K562 (cell line): ENCODE measurements at regions not wholly inside any gene's neighbourhood (a gene's known extent, or its start where the extent isn't known, plus 50 kb on each side); places are given as distances from the start of the nearest gene placed in this dataset.

Experiments used
- ATAC-seq: fragments of 200-7000 bp; cut with Tn5 transposase; 3 replicates; pipeline ENCODE4 v1.9.1; 2020; ENCODE audit warnings: moderate library complexity
- BruUV-seq: library from RNA; stranded (reverse); fragments of 400-500 nt; replicated peaks from 2 replicates; lab custom pipeline; 2021; lab: Mats Ljungman, UMichigan
- CTCF ChIA-PET: fragments of 300-600 bp; formaldehyde crosslinking; extraction: SDS; loops from one replicate; lab custom pipeline; 2021; ENCODE audit warnings: low intra/inter-chr PET ratio; lab: Yijun Ruan, JAX
- POLR2A ChIA-PET: fragments of 300-600, 350-650 bp; sonication (Branson Sonifier 250); formaldehyde crosslinking; extraction: SDS; loops from one replicate; lab custom pipeline; 2021; ENCODE audit warnings: antibody characterized with exemption, inconsistent platforms; lab: Yijun Ruan, JAX
- DNase-seq, 4 experiments: peaks; one replicate each; pipeline versions ENCODE4 v3.0.0 to v3.0.0-alpha.2; 2011 to 2018; ENCODE audit warnings: low spot score in 3 of 4, mixed read lengths in 3 of 4; ENCODE audit errors: extremely low read depth in 1 of 4
- FAIRE-seq: peaks from 2 replicates; lab custom pipeline; 2011; peaks lifted over from hg19 to GRCh38; lab: Jason Lieb, UNC
- H2AFZ ChIP-seq: 2 replicates; pipeline ENCODE4 v1.6.0; 2011; ENCODE audit warnings: low read depth, low read length, control low read depth, inconsistent platforms
- H3K27ac ChIP-seq: fragments of 200-600 bp; 3 replicates; pipeline ENCODE4 v1.8.0; 2011; ENCODE audit warnings: low read depth, mild to moderate bottlenecking, control low read depth, inconsistent platforms, low read length, moderate library complexity, mixed read lengths; ENCODE audit errors: extremely low read depth
- H3K27me3 ChIP-seq, 2 experiments: fragments of 300-600 bp in 1 of 2; 2 replicates in 1 of 2; 3 replicates in 1 of 2; pipeline versions ENCODE4 v1.6.0 to v1.8.0; 2011; ENCODE audit warnings: inconsistent platforms in 2 of 2, low read length in 2 of 2, mild to moderate bottlenecking in 1 of 2, mixed read lengths in 1 of 2, moderate library complexity in 1 of 2; ENCODE audit not compliant: control insufficient read depth in 2 of 2, insufficient read depth in 2 of 2
- H3K36me3 ChIP-seq: fragments of 300-600 bp; 3 replicates; pipeline ENCODE4 v1.8.0; 2011; ENCODE audit warnings: mild to moderate bottlenecking, low read length, inconsistent platforms; ENCODE audit not compliant: control insufficient read depth, insufficient read depth
- H3K4me1 ChIP-seq, 2 experiments: fragments of 200-600 bp in 1 of 2; replicated peaks in 1 of 2; 2 replicates in 1 of 2; 3 replicates in 1 of 2; pipeline versions ENCODE4 v1.5.1 to v1.8.0; 2011; ENCODE audit warnings: inconsistent platforms in 2 of 2, low read length in 2 of 2, mild to moderate bottlenecking in 1 of 2, mixed read lengths in 1 of 2, moderate library complexity in 1 of 2; ENCODE audit not compliant: control insufficient read depth in 2 of 2, insufficient read depth in 2 of 2
- H3K4me2 ChIP-seq: 2 replicates; pipeline ENCODE4 v1.6.1; 2011; ENCODE audit warnings: low read length, control low read depth, inconsistent platforms, mixed read lengths; ENCODE audit not compliant: insufficient read depth
- H3K4me3 ChIP-seq: fragments of 200-600 bp; sonication (generic), shearing (Covaris generic); 2 replicates; pipeline ENCODE4 v1.5.1; 2016; ENCODE audit warnings: control low read depth, inconsistent platforms
- H3K79me2 ChIP-seq: fragments of 200-600 bp; 3 replicates; pipeline ENCODE4 v1.8.0; 2011; ENCODE audit warnings: low read length, inconsistent platforms; ENCODE audit not compliant: control insufficient read depth, insufficient read depth
- H3K9ac ChIP-seq, 2 experiments: 2 replicates each; pipeline versions ENCODE4 v1.6.0 to v1.6.1; 2011; ENCODE audit warnings: low read depth in 2 of 2, low read length in 2 of 2, control low read depth in 1 of 2, inconsistent platforms in 1 of 2, mild to moderate bottlenecking in 1 of 2, mixed read lengths in 1 of 2; ENCODE audit not compliant: insufficient read depth in 1 of 2
- H3K9me1 ChIP-seq: one replicate; pipeline ENCODE4 v1.6.0; 2011; ENCODE audit warnings: inconsistent platforms, mild to moderate bottlenecking, low read length, moderate library complexity; ENCODE audit not compliant: control insufficient read depth, insufficient read depth
- H3K9me3 ChIP-seq: replicated peaks from 2 replicates; pipeline ENCODE4 v1.5.1; 2011; ENCODE audit warnings: low read depth, low read length, inconsistent platforms; ENCODE audit not compliant: control insufficient read depth, insufficient read depth
- H4K20me1 ChIP-seq: replicated peaks from 2 replicates; pipeline ENCODE4 v1.6.1; 2011; ENCODE audit warnings: low read length, inconsistent platforms, mixed read lengths; ENCODE audit not compliant: control insufficient read depth, insufficient read depth
- ASH1L ChIP-seq: fragments of 450-650 bp; IDR thresholded peaks from 2 replicates; pipeline ENCODE4 v1.6.1; 2018; ENCODE audit warnings: borderline replicate concordance, mild to moderate bottlenecking, low read depth; ENCODE audit not compliant: partially characterized antibody
- CBFA2T2 ChIP-seq: fragments of 450-650 bp; conservative IDR thresholded peaks from 2 replicates; pipeline ENCODE4 v1.6.1; 2017; ENCODE audit warnings: mild to moderate bottlenecking
- ESRRB ChIP-seq: fragments of 250-450 bp; sonication (Bioruptor Pico); IDR thresholded peaks from 2 replicates; pipeline ENCODE4 v1.5.0; 2020; ENCODE audit warnings: mild to moderate bottlenecking, moderate library complexity, borderline replicate concordance
- FOXA3 ChIP-seq, 2 experiments: fragments of 450-650 bp in 1 of 2; sonication (generic) in 1 of 2; formaldehyde crosslinking; IDR thresholded peaks in 1 of 2; conservative IDR thresholded peaks in 1 of 2; 2 replicates each; pipeline versions ENCODE4 v1.4.0 to v1.8.0; 2020 to 2022; ENCODE audit warnings: mild to moderate bottlenecking in 2 of 2, missing genetic modification reagents in 1 of 2
- FOXJ2 ChIP-seq: fragments of 200-800 bp; sonication (Bioruptor generic); IDR thresholded peaks from 2 replicates; pipeline ENCODE4 v1.6.1; 2016; ENCODE audit warnings: missing genetic modification characterization, missing compliant biosample characterization
- GABPB2 ChIP-seq: fragments of 250-450 bp; sonication (Bioruptor Pico); conservative IDR thresholded peaks from 2 replicates; pipeline ENCODE4 v1.5.1; 2021; ENCODE audit warnings: mild to moderate bottlenecking
- JUND ChIP-seq, 2 experiments: IDR thresholded peaks; 2 replicates in 1 of 2; 3 replicates in 1 of 2; pipeline ENCODE4 v1.6.1; 2011; ENCODE audit warnings: borderline replicate concordance in 2 of 2, low read depth in 2 of 2, low read length in 2 of 2, improper control_type of control experiment in 1 of 2, missing biosample characterization in 1 of 2, missing genetic modification characterization in 1 of 2, missing genetic modification reagents in 1 of 2
- KDM1A ChIP-seq, 2 experiments: fragments of 450-650 bp; IDR thresholded peaks; 2 replicates each; pipeline ENCODE4 v1.6.1; 2016; ENCODE audit warnings: mild to moderate bottlenecking in 2 of 2
- PPARD ChIP-seq: fragments of 250-450 bp; sonication (Bioruptor Pico); IDR thresholded peaks from 2 replicates; pipeline ENCODE4 v1.8.0; 2022; ENCODE audit warnings: inconsistent platforms, mild to moderate bottlenecking, moderate library complexity
- RERE ChIP-seq: sonication (generic); formaldehyde crosslinking; IDR thresholded peaks from 2 replicates; pipeline ENCODE4 v1.8.0; 2023; ENCODE audit warnings: missing genetic modification reagents, mild to moderate bottlenecking, borderline replicate concordance
- RNF2 ChIP-seq: sonication (generic); IDR thresholded peaks from 2 replicates; pipeline ENCODE4 v1.6.1; 2016
- SPI1 ChIP-seq: IDR thresholded peaks from 2 replicates; pipeline ENCODE4 v1.6.1; 2011; ENCODE audit warnings: low read depth, low read length, control low read depth, borderline replicate concordance
- XRCC4 ChIP-seq: IDR thresholded peaks from one replicate; pipeline ENCODE4 v1.6.1; 2011; ENCODE audit not compliant: insufficient read depth, insufficient read length; ENCODE audit errors: extremely low read depth
- ZBTB5 ChIP-seq: fragments of 450-650 bp; IDR thresholded peaks from 2 replicates; pipeline ENCODE4 v1.6.1; 2017; ENCODE audit warnings: antibody characterized with exemption
- WGBS: fragments of 100-300 bp; shearing (Covaris generic); methylation state at CpG from one replicate; pipeline ENCODE4 v1.1.6; 2016; ENCODE audit warnings: low coverage, mixed read lengths; ENCODE audit not compliant: insufficient coverage; ENCODE audit errors: missing lambda C conversion rate; 5-methylcytosine and 5-hydroxymethylcytosine counted together
- in situ Hi-C: fragments of 300-500 bp; cut with MboI; formaldehyde crosslinking; loops from 4 replicates; pipeline ENCODE4 v1.15.0; 2018; ENCODE audit warnings: inconsistent platforms, mixed read lengths
- intact Hi-C: fragments of 100-400 bp; cut with micrococcal nuclease; formaldehyde crosslinking; loops from 2 replicates; pipeline ENCODE4 v1.14.2; 2022

GRCh38 chr20:11745145-11745544 is 172.5 kb upstream of the BTBD3 start:
- H3K9me3 ChIP-seq: no peaks in the 10 kb centered on the region
- TF ChIP-seq CBFA2T2: no peak
- no peak for TF ChIP-seq RNF2
- no peak for TF ChIP-seq ASH1L
- no peak for TF ChIP-seq JUND (IDR thresholded peaks at IDR 0.05; ENCODE audit: borderline replicate concordance, low read depth, low read length)
- no peak for TF ChIP-seq JUND (tag; IDR thresholded peaks at IDR 0.05; ENCODE audit: borderline replicate concordance, low read depth, low read length)
- TF ChIP-seq XRCC4: no peak
- TF ChIP-seq FOXJ2 (tag): no peak
- TF ChIP-seq SPI1: no peak
- TF ChIP-seq PPARD (CRISPR knock-in tag): no peak
- TF ChIP-seq ESRRB: no peak
- no peak for TF ChIP-seq FOXA3 (CRISPR knock-in tag; conservative IDR thresholded peaks at IDR 0.05 in 1 of 2, IDR thresholded peaks at IDR 0.05 in 1 of 2)
- TF ChIP-seq ZBTB5: no peak
- TF ChIP-seq RERE (CRISPR knock-in tag): no peak
- no peak for TF ChIP-seq GABPB2 (CRISPR knock-in tag)
- TF ChIP-seq KDM1A (IDR thresholded peaks at IDR 0.05): no peak
- ATAC-seq (no peak), DNase-seq (no peak), FAIRE-seq (no peak)
- in situ Hi-C loops: no loop called here
- no peak overlapping the region for H2AFZ ChIP-seq
- H3K36me3 ChIP-seq: no peaks in the 10 kb centered on the region
- BruUV-seq: no TSS peak
- CTCF ChIA-PET: no interaction called here
- H3K79me2 ChIP-seq: no peaks in the 10 kb centered on the region
- no peaks in the 10 kb centered on the region for H3K4me1 ChIP-seq
- no peaks in the 10 kb centered on the region for H4K20me1 ChIP-seq
- no peak overlapping the region for H3K9ac ChIP-seq
- no peak overlapping the region for H3K27ac ChIP-seq
- H3K9me1 ChIP-seq: no peaks in the 10 kb centered on the region
- H3K4me2 ChIP-seq: no peak overlapping the region
- H3K27me3 ChIP-seq: no peaks in the 10 kb centered on the region
- POLR2A ChIA-PET: no interaction called here
- intact Hi-C loops: no loop called here
- 20% methylated on average over 1 of the region's 1 CpG for WGBS
- H3K4me3 ChIP-seq: no peak overlapping the region
